Sigmoid colon (tissue), 6 donors: ENCODE measurements at regions not wholly inside any gene's neighbourhood (a gene's known extent, or its start where the extent isn't known, plus 50 kb on each side); places are given as distances from the start of the nearest gene placed in this dataset.

Experiments
- DNase-seq: peaks from one replicate; pipeline ENCODE4 v3.0.0-alpha.2; 2019
- H3K27ac ChIP-seq, 4 donors: fragments of 200-600 bp; sonication (generic); one replicate each; pipeline ENCODE4 v1.5.1; 2016 to 2019; ENCODE audit warnings: mild to moderate bottlenecking in 1 of 4
- H3K27me3 ChIP-seq, 3 donors: fragments of 200-600 bp; sonication (generic); one replicate each; pipeline ENCODE4 v1.5.1; 2019; ENCODE audit warnings: mild to moderate bottlenecking in 1 of 3
- H3K36me3 ChIP-seq, 4 donors: fragments of 200-600 bp; sonication (generic); one replicate each; pipeline ENCODE4 v1.5.1; 2016 to 2019
- H3K4me1 ChIP-seq, 4 donors: fragments of 200-600 bp; sonication (generic); one replicate each; pipeline ENCODE4 v1.5.1; 2017 to 2019
- H3K4me3 ChIP-seq, 4 donors: fragments of 200-600 bp; sonication (generic); one replicate each; pipeline ENCODE4 v1.5.1; 2017 to 2019; ENCODE audit warnings: mild to moderate bottlenecking in 2 of 4, moderate library complexity in 1 of 4
- H3K9me3 ChIP-seq, 4 donors: fragments of 200-600 bp in 3 of 4; sonication (generic) in 3 of 4; one replicate each; pipeline versions ENCODE4 v1.5.1 to v1.6.1; 2013 to 2019
- CTCF ChIP-seq, 4 experiments: fragments of 450-650 bp in 3 of 4; fragments of 200-600 bp in 1 of 4; IDR thresholded peaks; one replicate each; pipeline ENCODE4 v1.5.1; 2016 to 2019; ENCODE audit warnings: antibody characterized with exemption in 4 of 4, mild to moderate bottlenecking in 3 of 4, moderate library complexity in 2 of 4
- EP300 ChIP-seq, 4 donors: sonication (generic); formaldehyde crosslinking; IDR thresholded peaks; one replicate each; pipeline ENCODE4 v1.6.1; 2017; ENCODE audit warnings: antibody characterized with exemption in 4 of 4
- POLR2A ChIP-seq, 2 donors: fragments of 450-650 bp; IDR thresholded peaks; one replicate each; pipeline ENCODE4 v1.6.1; 2016; ENCODE audit warnings: antibody characterized with exemption in 2 of 2, mild to moderate bottlenecking in 2 of 2, moderate library complexity in 2 of 2
- POLR2AphosphoS5 ChIP-seq, 4 donors: sonication (generic); formaldehyde crosslinking; IDR thresholded peaks; one replicate each; pipeline ENCODE4 v1.6.1; 2017; ENCODE audit warnings: antibody characterized with exemption in 4 of 4
- WGBS, 2 donors: extraction: QIAGEN DNeasy Blood & Tissue Kit; methylation state at CpG; one replicate each; pipeline ENCODE4 v1.1.7; 2013; 5-methylcytosine and 5-hydroxymethylcytosine counted together
- intact Hi-C: fragments of 100-400 bp; cut with DNase I; formaldehyde crosslinking; loops from one replicate; pipeline ENCODE4 v1.15.1; 2023
- donor health status: healthy with polysubstance abuse.
- donor health status: healthy.

- H3K27ac ChIP-seq = no peak overlapping the region
- no peak for DNase-seq
- no peaks in the 10 kb centered on the region for H3K4me1 ChIP-seq
- no peaks in the 10 kb centered on the region for H3K9me3 ChIP-seq
- H3K4me3 ChIP-seq = no peak overlapping the region
- WGBS, 2 donors = 76 to 83% methylated on average over 6 of the region's 6 CpGs
- H3K36me3 ChIP-seq = no peaks in the 10 kb centered on the region
- intact Hi-C loops = no loop called here
- H3K27me3 ChIP-seq = no peaks in the 10 kb centered on the region
- no peak for TF ChIP-seq POLR2A (IDR thresholded peaks at IDR 0.05)
- TF ChIP-seq CTCF (IDR thresholded peaks at IDR 0.05) = no peak
- TF ChIP-seq POLR2AphosphoS5 (IDR thresholded peaks at IDR 0.05) = no peak
- TF ChIP-seq EP300 (IDR thresholded peaks at IDR 0.05) = no peak
Observed at GRCh38 chr6:10151144-10151915, 263.5 kb downstream of the TFAP2A start.

- TF ChIP-seq POLR2AphosphoS5 (IDR thresholded peaks at IDR 0.05) (no peak), CTCF (IDR thresholded peaks at IDR 0.05) (no peak), POLR2A (IDR thresholded peaks at IDR 0.05) (no peak), EP300 (IDR thresholded peaks at IDR 0.05) (no peak)
- H3K9me3 ChIP-seq = no peaks in the 10 kb centered on the region
- H3K4me3 ChIP-seq = no peak overlapping the region
- intact Hi-C loops = no loop called here
- 86 to 87% methylated on average over 12 of the region's 12 CpGs for WGBS, 2 donors
- H3K36me3 ChIP-seq = no peaks in the 10 kb centered on the region
- DNase-seq = no peak
- H3K27me3 ChIP-seq = no peaks in the 10 kb centered on the region
- H3K27ac ChIP-seq = no peak overlapping the region
- no peaks in the 10 kb centered on the region for H3K4me1 ChIP-seq
Observed at GRCh38 chr6:10149603-10150002, 265.3 kb downstream of the TFAP2A start.

- WGBS, 2 donors = 25 to 49% methylated on average over 5 of the region's 5 CpGs
- Histone ChIP-seq H3K4me1 (no peaks in the 10 kb centered on the region), H3K27ac (peak overlapping the region in 2 of 4 donors; percentile 7 to 8), H3K9me3 (no peaks in the 10 kb centered on the region), H3K4me3 (peak overlapping the region in 3 of 4 donors; percentile 21 to 44 (median 40)), H3K36me3 (no peaks in the 10 kb centered on the region), H3K27me3 (no peaks in the 10 kb centered on the region)
- intact Hi-C loops = no loop called here
- DNase-seq = no peak
- TF ChIP-seq CTCF (IDR thresholded peaks at IDR 0.05) (no peak), EP300 (IDR thresholded peaks at IDR 0.05) (no peak), POLR2AphosphoS5 (IDR thresholded peaks at IDR 0.05) (no peak), POLR2A (IDR thresholded peaks at IDR 0.05) (no peak)
Observed at GRCh38 chr6:10146715-10147451, 268.0 kb downstream of the TFAP2A start.

GRCh38 chr6:10144772-10145171 lies 270.1 kb downstream of the TFAP2A start:
- no peak for DNase-seq
- Histone ChIP-seq H3K9me3 (no peaks in the 10 kb centered on the region), H3K4me1 (no peaks in the 10 kb centered on the region), H3K27ac (no peak overlapping the region), H3K27me3 (no peaks in the 10 kb centered on the region), H3K36me3 (no peaks in the 10 kb centered on the region), H3K4me3 (no peak overlapping the region)
- no peak for TF ChIP-seq POLR2AphosphoS5 (IDR thresholded peaks at IDR 0.05)
- no peak for TF ChIP-seq CTCF (IDR thresholded peaks at IDR 0.05)
- no peak for TF ChIP-seq POLR2A (IDR thresholded peaks at IDR 0.05)
- TF ChIP-seq EP300 (IDR thresholded peaks at IDR 0.05) = no peak
- intact Hi-C loops = no loop called here
- WGBS, 2 donors = 63 to 65% methylated on average over 1 of the region's 1 CpG
